ENCODE measurements at regions not wholly inside any gene's neighbourhood (a gene's known extent, or its start where the extent isn't known, plus 50 kb on each side); places are given as distances from the start of the nearest gene placed in this dataset.

GRCh38 chr2:120490091-120490798, 144.3 kb downstream of the INHBB start:
- ChIA-PET POLR2A (ENCODE audit: low non-redundant PET) (no interaction called here), CTCF (interaction anchor here (0.7 kb wide), 1 partner anchor 65 kb away, joined by 3 read pairs; no protein-coding TSS in a partner anchor)
- H3K27ac ChIP-seq: no peak overlapping the region
- no peak for TF ChIP-seq CTCF (conservative IDR thresholded peaks at IDR 0.05; ENCODE audit: low read depth)
- DNase-seq (ENCODE audit: low spot score): peak; percentile 38

GRCh38 chr2:120491111-120491625, 145.2 kb downstream of the INHBB start:
- ChIA-PET CTCF (no interaction called here), POLR2A (ENCODE audit: low non-redundant PET) (no interaction called here)
- no peak for TF ChIP-seq CTCF (conservative IDR thresholded peaks at IDR 0.05; ENCODE audit: low read depth)
- DNase-seq (ENCODE audit: low spot score): no peak
- H3K27ac ChIP-seq: no peak overlapping the region

- CTCF ChIA-PET: no interaction called here
- POLR2A ChIA-PET (ENCODE audit: low non-redundant PET): no interaction called here
- no peak overlapping the region for H3K27ac ChIP-seq
- DNase-seq (ENCODE audit: low spot score): no peak
- no peak for TF ChIP-seq CTCF (conservative IDR thresholded peaks at IDR 0.05; ENCODE audit: low read depth)
Measured at GRCh38 chr2:120493231-120493630, 147.3 kb downstream of the INHBB start.

GRCh38 chr2:120494446-120494845, 148.5 kb downstream of the INHBB start:
- ChIA-PET POLR2A (ENCODE audit: low non-redundant PET) (no interaction called here), CTCF (no interaction called here)
- no peak overlapping the region for H3K27ac ChIP-seq
- TF ChIP-seq CTCF (conservative IDR thresholded peaks at IDR 0.05; ENCODE audit: low read depth): no peak
- DNase-seq (ENCODE audit: low spot score): no peak

GRCh38 chr2:120495586-120495985, 149.7 kb downstream of the INHBB start:
- H3K27ac ChIP-seq: no peak overlapping the region
- no peak for TF ChIP-seq CTCF (conservative IDR thresholded peaks at IDR 0.05; ENCODE audit: low read depth)
- ChIA-PET CTCF (interaction anchor here (0.7 kb wide), 1 partner anchor 266 kb away, joined by 3 read pairs; no protein-coding TSS in a partner anchor), POLR2A (ENCODE audit: low non-redundant PET) (no interaction called here)
- DNase-seq (ENCODE audit: low spot score): no peak

- CTCF ChIA-PET: interaction anchor here (0.7 kb wide), 1 partner anchor 265 kb away, joined by 3 read pairs; no protein-coding TSS in a partner anchor
Measured at GRCh38 chr2:120496235-120496634, 150.3 kb downstream of the INHBB start.

More at GRCh38 chr2:120496235-120496634, 150.3 kb downstream of the INHBB start:
- no peak for DNase-seq (ENCODE audit: low spot score)
- no peak overlapping the region for H3K27ac ChIP-seq
- POLR2A ChIA-PET (ENCODE audit: low non-redundant PET): no interaction called here
- TF ChIP-seq CTCF (conservative IDR thresholded peaks at IDR 0.05; ENCODE audit: low read depth): no peak
